Glutamatergic neuron (in vitro differentiated cells): ENCODE measurements at regions not wholly inside any gene's neighbourhood (a gene's known extent, or its start where the extent isn't known, plus 50 kb on each side); places are given as distances from the start of the nearest gene placed in this dataset.

Experiments used
- DNase-seq: peaks from one replicate; pipeline ENCODE4 v3.0.0; 2022
- H3K27ac Mint-ChIP-seq: one replicate; pipeline ENCODE4 v1.8.0; 2020; ENCODE audit warnings: mild to moderate bottlenecking, mixed read lengths, inconsistent platforms; ENCODE audit not compliant: unreplicated experiment
- H3K27me3 Mint-ChIP-seq: one replicate; pipeline ENCODE4 v1.8.0; 2020; ENCODE audit warnings: mild to moderate bottlenecking, moderate library complexity, mixed read lengths, inconsistent platforms; ENCODE audit not compliant: unreplicated experiment
- H3K36me3 Mint-ChIP-seq: one replicate; pipeline ENCODE4 v1.8.0; 2020; ENCODE audit warnings: mild to moderate bottlenecking, mixed read lengths, inconsistent platforms; ENCODE audit not compliant: unreplicated experiment
- H3K4me1 Mint-ChIP-seq: one replicate; pipeline ENCODE4 v1.8.0; 2020; ENCODE audit warnings: mild to moderate bottlenecking, low read depth, mixed read lengths, inconsistent platforms; ENCODE audit not compliant: unreplicated experiment
- H3K4me3 Mint-ChIP-seq: one replicate; pipeline ENCODE4 v1.8.0; 2020; ENCODE audit warnings: mild to moderate bottlenecking, mixed read lengths, inconsistent platforms; ENCODE audit not compliant: unreplicated experiment
- H3K9me3 Mint-ChIP-seq: one replicate; pipeline ENCODE4 v1.8.0; 2020; ENCODE audit warnings: mild to moderate bottlenecking, moderate library complexity, mixed read lengths, inconsistent platforms; ENCODE audit not compliant: unreplicated experiment
- CTCF ChIP-seq: fragments of 200-600 bp; sonication (generic); IDR thresholded peaks from one replicate; pipeline ENCODE4 v1.5.0; 2021; ENCODE audit not compliant: partially characterized antibody, unreplicated experiment

- H3K27ac Mint-ChIP-seq, result no peak overlapping the region
- no peak for TF ChIP-seq CTCF
- peaks cover 13% of the 10 kb centered on the region for H3K4me1 Mint-ChIP-seq
- H3K27me3 Mint-ChIP-seq, result peaks cover 2% of the 10 kb centered on the region
- no peaks in the 10 kb centered on the region for H3K36me3 Mint-ChIP-seq
- no peak for DNase-seq
- no peak overlapping the region for H3K4me3 Mint-ChIP-seq
- peaks cover 8% of the 10 kb centered on the region for H3K9me3 Mint-ChIP-seq
Observed at GRCh38 chr4:79850626-79851025, 222.4 kb downstream of the ANTXR2 start.

- Mint-ChIP-seq H3K27ac (no peak overlapping the region), H3K9me3 (peaks cover 12% of the 10 kb centered on the region), H3K4me1 (peaks cover 10% of the 10 kb centered on the region), H3K27me3 (peaks cover 2% of the 10 kb centered on the region), H3K36me3 (peaks cover 9% of the 10 kb centered on the region), H3K4me3 (no peak overlapping the region)
- no peak for DNase-seq
- no peak for TF ChIP-seq CTCF
Observed at GRCh38 chr4:79848329-79848728, 224.7 kb downstream of the ANTXR2 start.

- peaks cover 16% of the 10 kb centered on the region for H3K36me3 Mint-ChIP-seq
- peaks cover 6% of the 10 kb centered on the region for H3K4me1 Mint-ChIP-seq
- peaks cover 12% of the 10 kb centered on the region for H3K9me3 Mint-ChIP-seq
- H3K27ac Mint-ChIP-seq, result no peak overlapping the region
- TF ChIP-seq CTCF, result no peak
- no peak for DNase-seq
- H3K4me3 Mint-ChIP-seq, result no peak overlapping the region
- peaks cover 2% of the 10 kb centered on the region for H3K27me3 Mint-ChIP-seq
Observed at GRCh38 chr4:79847411-79847810, 225.6 kb downstream of the ANTXR2 start.

GRCh38 chr4:79842162-79842561 is 230.9 kb downstream of the ANTXR2 start:
- Mint-ChIP-seq H3K36me3 (peaks cover 18% of the 10 kb centered on the region), H3K4me1 (no peaks in the 10 kb centered on the region), H3K9me3 (peaks cover 5% of the 10 kb centered on the region), H3K27ac (no peak overlapping the region), H3K4me3 (no peak overlapping the region), H3K27me3 (no peaks in the 10 kb centered on the region)
- no peak for TF ChIP-seq CTCF
- DNase-seq, result no peak

- H3K27ac Mint-ChIP-seq, result no peak overlapping the region
- peaks cover 16% of the 10 kb centered on the region for H3K36me3 Mint-ChIP-seq
- no peak overlapping the region for H3K4me3 Mint-ChIP-seq
- no peak for TF ChIP-seq CTCF
- no peaks in the 10 kb centered on the region for H3K27me3 Mint-ChIP-seq
- DNase-seq, result no peak
- H3K9me3 Mint-ChIP-seq, result peaks cover 2% of the 10 kb centered on the region
- H3K4me1 Mint-ChIP-seq, result no peaks in the 10 kb centered on the region
Observed at GRCh38 chr4:79833857-79834256, 239.2 kb downstream of the ANTXR2 start.
